ENCODE measurements at regions not wholly inside any gene's neighbourhood (a gene's known extent, or its start where the extent isn't known, plus 50 kb on each side); places are given as distances from the start of the nearest gene placed in this dataset.

- no peaks in the 10 kb centered on the region for H3K36me3 Mint-ChIP-seq
- peaks cover 18% of the 10 kb centered on the region for H3K4me1 Mint-ChIP-seq
- no peaks in the 10 kb centered on the region for H3K9me3 Mint-ChIP-seq
- no peak for TF ChIP-seq RORB (CRISPR knock-in tag; IDR thresholded peaks at IDR 0.05)
- TF ChIP-seq ZNF121 (CRISPR knock-in tag; IDR thresholded peaks at IDR 0.05) = no peak
- TF ChIP-seq TP53 (CRISPR knock-in tag; IDR thresholded peaks at IDR 0.05) = no peak
- TF ChIP-seq ZNF232 (CRISPR knock-in tag; IDR thresholded peaks at IDR 0.05) = no peak
- TF ChIP-seq PRRX2 (CRISPR knock-in tag; IDR thresholded peaks at IDR 0.05) = no peak
- TF ChIP-seq ZNF281 (CRISPR knock-in tag; IDR thresholded peaks at IDR 0.05) = no peak
- no peak for TF ChIP-seq ZNF512 (CRISPR knock-in tag; IDR thresholded peaks at IDR 0.05; ENCODE audit: borderline replicate concordance)
- TF ChIP-seq CREM (CRISPR knock-in tag; IDR thresholded peaks at IDR 0.05) = no peak
- TF ChIP-seq FOXP4 (CRISPR knock-in tag; IDR thresholded peaks at IDR 0.05) = no peak
- TF ChIP-seq ZNF263 (CRISPR knock-in tag; IDR thresholded peaks at IDR 0.05; ENCODE audit: low read depth) = no peak
- no peak for TF ChIP-seq CTCF (IDR thresholded peaks at IDR 0.05)
- TF ChIP-seq IRF1 (CRISPR knock-in tag; IDR thresholded peaks at IDR 0.05) = no peak
- TF ChIP-seq MAX (CRISPR knock-in tag; IDR thresholded peaks at IDR 0.05) = no peak
- no peak for TF ChIP-seq ZNF317 (CRISPR knock-in tag; IDR thresholded peaks at IDR 0.05; ENCODE audit: borderline replicate concordance, low read depth)
- no peak for TF ChIP-seq GRHL2 (CRISPR knock-in tag; IDR thresholded peaks at IDR 0.05; ENCODE audit: insufficient replicate concordance, severe bottlenecking)
- no peak for TF ChIP-seq ESRRA (CRISPR knock-in tag; IDR thresholded peaks at IDR 0.05; ENCODE audit: borderline replicate concordance)
- no peak for TF ChIP-seq NR2C2 (CRISPR knock-in tag; IDR thresholded peaks at IDR 0.05)
- TF ChIP-seq ELF4 (CRISPR knock-in tag; IDR thresholded peaks at IDR 0.05; ENCODE audit: low read depth) = no peak
- TF ChIP-seq ZNF219 (CRISPR knock-in tag; IDR thresholded peaks at IDR 0.05; ENCODE audit: borderline replicate concordance) = no peak
- TF ChIP-seq NFE2L1 (CRISPR knock-in tag; IDR thresholded peaks at IDR 0.05) = no peak
- no peak overlapping the region for H3K27ac Mint-ChIP-seq
- H3K27me3 Mint-ChIP-seq (ENCODE audit: low read depth) = no peaks in the 10 kb centered on the region
- no peak for DNase-seq (ENCODE audit: low spot score)
- ChIA-PET CTCF (no interaction called here), POLR2A (no interaction called here)
- ATAC-seq = no peak
- no peak overlapping the region for H3K4me3 Mint-ChIP-seq
These were observed 164.5 kb upstream of the POU2AF2 start for GRCh38 chr11:111081021-111081511.
